ENCODE measurements at regions not wholly inside any gene's neighbourhood (a gene's known extent, or its start where the extent isn't known, plus 50 kb on each side); places are given as distances from the start of the nearest gene placed in this dataset.
A peak's percentile ranks its signal among the peaks of the same experiment; 100 is the strongest.

GRCh38 chr16:66155933-66156332 is 210.6 kb upstream of the CDH5 start:
- H3K4me3 ChIP-seq (ENCODE audit: control insufficient read depth, low read depth, low read length): no peak overlapping the region
- no peak for TF ChIP-seq CTCF (conservative IDR thresholded peaks at IDR 0.05; ENCODE audit: control insufficient read depth, insufficient read depth, low read depth, low read length)
- DNase-seq (ENCODE audit: low read depth): no peak

- DNase-seq (ENCODE audit: low read depth): no peak
- H3K4me3 ChIP-seq (ENCODE audit: control insufficient read depth, low read depth, low read length): no peak overlapping the region
- no peak for TF ChIP-seq CTCF (conservative IDR thresholded peaks at IDR 0.05; ENCODE audit: control insufficient read depth, insufficient read depth, low read depth, low read length)
These were observed 211.7 kb upstream of the CDH5 start for GRCh38 chr16:66154801-66155200.

GRCh38 chr16:66152823-66153393 is 213.6 kb upstream of the CDH5 start:
- TF ChIP-seq CTCF (conservative IDR thresholded peaks at IDR 0.05; ENCODE audit: control insufficient read depth, insufficient read depth, low read depth, low read length): no peak
- no peak overlapping the region for H3K4me3 ChIP-seq (ENCODE audit: control insufficient read depth, low read depth, low read length)
- DNase-seq (ENCODE audit: low read depth): peak; percentile 17

GRCh38 chr16:66152181-66152580 is 214.3 kb upstream of the CDH5 start:
- H3K4me3 ChIP-seq (ENCODE audit: control insufficient read depth, low read depth, low read length): no peak overlapping the region
- no peak for DNase-seq (ENCODE audit: low read depth)
- no peak for TF ChIP-seq CTCF (conservative IDR thresholded peaks at IDR 0.05; ENCODE audit: control insufficient read depth, insufficient read depth, low read depth, low read length)

GRCh38 chr16:66150698-66151482 is 215.6 kb upstream of the CDH5 start:
- TF ChIP-seq CTCF (conservative IDR thresholded peaks at IDR 0.05; ENCODE audit: control insufficient read depth, insufficient read depth, low read depth, low read length): no peak
- DNase-seq (ENCODE audit: low read depth): peak; percentile 38
- no peak overlapping the region for H3K4me3 ChIP-seq (ENCODE audit: control insufficient read depth, low read depth, low read length)

GRCh38 chr16:66147291-66147690 is 219.2 kb upstream of the CDH5 start:
- no peak for DNase-seq (ENCODE audit: low read depth)

More at GRCh38 chr16:66147291-66147690, 219.2 kb upstream of the CDH5 start:
- H3K4me3 ChIP-seq (ENCODE audit: control insufficient read depth, low read depth, low read length): no peak overlapping the region
- no peak for TF ChIP-seq CTCF (conservative IDR thresholded peaks at IDR 0.05; ENCODE audit: control insufficient read depth, insufficient read depth, low read depth, low read length)

Measured in fibroblast of mammary gland (primary cell).